NCI-H187 (cell line): ENCODE measurements at regions not wholly inside any gene's neighbourhood (a gene's known extent, or its start where the extent isn't known, plus 50 kb on each side); places are given as distances from the start of the nearest gene placed in this dataset.

Source experiments
- DNase-seq, 2 experiments: peaks; one replicate each; lab custom pipeline; 2025; lab: John Stamatoyannopoulos, UW

- no peak for DNase-seq
Observed at GRCh38 chr4:181949704-181950312, 293.4 kb upstream of the TENM3 start.

DNA sequence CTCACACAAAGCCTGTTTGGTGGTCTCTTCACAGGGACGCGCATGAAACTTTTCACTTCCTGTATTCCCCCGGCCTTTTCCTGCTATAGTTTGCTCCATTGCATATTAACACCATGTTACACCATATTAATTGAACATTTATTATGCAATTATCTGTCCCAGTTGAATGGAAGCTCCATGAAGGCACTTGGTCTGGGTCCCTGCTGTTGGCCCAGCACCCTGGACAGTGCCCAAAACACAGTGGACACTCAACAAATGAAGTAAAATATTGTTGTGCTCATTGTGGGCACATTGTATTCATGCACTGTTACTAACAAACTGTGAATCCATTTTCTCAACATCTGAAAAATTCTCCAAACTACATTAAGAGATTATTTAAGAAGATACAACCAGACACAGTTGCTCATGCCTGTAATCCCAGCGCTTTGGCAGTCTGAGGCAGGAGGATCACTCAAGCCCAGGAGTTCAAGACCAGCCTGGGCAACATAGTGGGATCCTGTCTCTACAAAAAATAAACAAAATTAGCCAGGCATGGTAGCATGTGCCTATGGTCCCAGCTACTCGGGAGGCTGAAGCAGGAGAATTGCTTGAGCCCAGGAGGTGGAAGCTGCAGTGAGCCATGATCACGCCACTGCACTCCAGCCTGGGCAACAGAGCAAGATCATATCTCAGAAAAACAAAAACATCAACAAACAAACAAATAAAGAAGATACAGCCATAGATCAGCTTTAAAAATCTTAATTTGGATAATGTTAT, 292.7 kb upstream of the TENM3 start:
- no peak for DNase-seq

DNA sequence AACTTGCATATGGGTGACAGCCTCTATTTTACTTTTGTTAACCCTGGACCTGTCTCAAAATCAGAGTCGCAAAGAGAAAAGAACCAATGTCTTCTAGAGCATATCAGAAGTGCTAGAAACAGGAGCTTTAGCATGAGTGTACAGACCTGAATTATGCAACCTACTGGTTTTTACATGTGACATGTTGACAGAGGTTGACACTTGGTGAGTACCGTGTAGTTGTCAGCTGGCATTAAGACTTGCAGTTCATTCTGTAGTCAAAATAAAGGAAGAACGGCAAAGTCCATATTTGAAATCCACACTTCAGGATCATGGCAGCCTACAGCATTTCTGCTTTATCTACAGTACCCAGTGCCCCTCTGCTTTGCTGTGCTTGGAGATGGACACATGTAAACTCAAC, 291.9 kb upstream of the TENM3 start:
- DNase-seq = no peak

- no peak for DNase-seq
Observed at GRCh38 chr4:181952478-181952877, 290.7 kb upstream of the TENM3 start.

DNA sequence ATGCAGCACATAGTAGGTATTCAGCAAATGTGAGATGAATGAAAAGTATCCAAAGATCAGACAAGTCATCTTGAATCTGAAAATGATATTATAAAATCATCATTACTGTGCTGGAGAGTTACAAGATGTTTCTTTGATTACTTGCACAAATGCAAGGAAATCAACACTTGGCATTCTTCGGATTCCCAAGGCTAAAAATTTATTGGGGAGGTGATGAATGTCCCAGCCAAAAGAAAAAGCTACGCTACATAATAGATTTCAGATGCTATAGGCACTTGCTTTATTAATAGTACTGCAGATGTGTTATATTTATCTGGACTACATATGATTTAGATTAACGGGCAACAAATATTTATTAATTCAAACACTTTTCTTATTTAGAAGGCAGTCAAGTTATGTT, 286.7 kb upstream of the TENM3 start:
- no peak for DNase-seq

- DNase-seq = no peak
Observed at GRCh38 chr4:181957088-181957487, 286.1 kb upstream of the TENM3 start.

DNA sequence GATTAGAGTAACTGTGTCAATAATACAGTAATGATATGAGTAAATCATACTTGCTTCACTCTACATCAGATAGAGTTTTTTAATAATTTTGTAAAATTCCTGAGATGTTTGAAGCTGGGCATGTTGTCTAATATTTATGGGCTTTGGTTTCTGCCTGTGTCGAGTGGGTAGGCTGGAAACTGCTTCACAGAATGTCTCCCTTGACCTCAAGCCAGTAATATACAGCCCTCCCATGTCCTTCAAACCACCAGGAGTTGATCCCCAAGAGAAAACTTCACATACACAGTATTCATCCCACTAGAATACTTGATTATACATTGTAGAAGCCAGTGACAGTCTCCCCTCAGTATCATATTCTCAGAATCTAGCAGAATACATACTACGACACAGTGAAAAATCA, 284.8 kb upstream of the TENM3 start:
- no peak for DNase-seq

- no peak for DNase-seq
Observed at GRCh38 chr4:181959121-181959520, 284.1 kb upstream of the TENM3 start.

- no peak for DNase-seq
Observed at GRCh38 chr4:181960384-181960783, 282.8 kb upstream of the TENM3 start.

DNA sequence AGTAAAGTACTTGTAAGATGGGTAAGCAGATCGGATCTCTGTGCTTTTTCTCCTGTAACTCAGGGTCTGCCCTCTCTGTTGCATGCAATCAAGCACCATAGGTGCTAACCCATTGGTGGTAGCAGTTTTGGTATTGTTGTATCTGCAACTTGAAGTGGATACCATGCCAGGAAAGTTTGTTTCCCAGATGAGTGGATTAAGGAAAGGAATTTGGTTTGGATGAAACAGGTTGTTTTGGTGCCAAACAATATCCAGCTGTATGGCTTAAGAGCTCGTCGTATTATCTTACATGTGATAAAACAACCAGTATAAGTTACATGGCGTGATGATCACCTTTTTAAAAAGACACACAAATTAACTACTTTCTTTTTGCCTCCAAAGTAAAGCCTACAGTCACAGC, 280.9 kb upstream of the TENM3 start:
- no peak for DNase-seq

DNA sequence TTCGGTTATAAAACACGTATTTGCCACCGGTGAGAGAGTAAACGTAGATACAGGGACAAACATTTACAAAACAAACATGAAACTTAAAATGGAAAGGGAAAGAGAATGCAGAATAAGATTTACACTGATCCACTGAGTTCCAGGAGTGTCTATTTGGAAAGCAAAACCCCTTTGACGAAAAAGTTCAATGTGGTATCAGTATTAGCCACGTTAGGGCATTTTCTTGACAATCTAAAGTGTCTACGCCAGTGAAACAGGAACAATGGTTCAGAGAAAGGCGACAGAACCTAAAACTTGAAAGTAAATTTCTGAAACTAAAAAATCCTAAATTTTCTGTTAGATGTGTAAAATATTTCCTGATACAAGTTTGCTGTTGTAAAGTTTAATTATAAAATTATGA, 278.5 kb upstream of the TENM3 start:
- no peak for DNase-seq

GRCh38 chr4:181966104-181966551, 277.1 kb upstream of the TENM3 start:
- DNase-seq = no peak

DNA sequence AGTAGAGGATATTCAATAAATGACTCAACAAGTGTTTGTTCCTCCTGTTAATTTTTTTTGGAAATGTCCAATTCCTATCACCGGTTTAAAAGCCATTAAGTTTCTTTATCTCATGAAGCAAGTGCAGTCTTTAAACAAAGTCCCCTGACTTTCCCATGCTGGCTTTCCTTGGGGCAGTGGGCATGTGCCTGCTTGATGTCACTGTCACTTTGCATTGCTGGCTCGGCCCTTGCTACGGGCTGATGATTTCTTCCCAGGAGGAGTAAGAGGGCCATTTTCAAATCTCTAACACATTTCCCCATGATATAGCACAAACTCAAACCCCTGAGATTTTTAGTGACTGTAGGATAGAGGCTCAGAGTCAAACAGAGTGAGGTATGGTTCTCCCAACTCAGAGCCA, 275.8 kb upstream of the TENM3 start:
- DNase-seq = no peak

DNA sequence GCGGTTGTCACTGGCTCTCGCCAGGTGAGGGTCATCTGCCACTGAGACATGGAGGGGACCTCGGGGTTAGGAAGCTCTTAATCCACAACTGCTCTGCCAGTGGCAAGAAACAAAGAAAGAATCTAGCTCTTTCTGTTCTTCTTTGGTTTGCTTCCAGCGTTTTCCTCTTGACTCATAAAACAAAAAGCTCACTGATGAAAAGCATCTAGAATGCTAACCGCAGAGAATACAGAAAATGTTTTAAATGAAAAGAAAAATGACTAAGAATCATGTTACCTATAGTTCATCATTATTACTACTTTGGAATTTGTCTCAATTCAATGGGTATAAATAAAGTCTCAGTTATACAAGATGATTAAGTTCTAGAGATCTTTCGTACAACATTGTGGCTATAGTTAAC, 274.8 kb upstream of the TENM3 start:
- no peak for DNase-seq

DNA sequence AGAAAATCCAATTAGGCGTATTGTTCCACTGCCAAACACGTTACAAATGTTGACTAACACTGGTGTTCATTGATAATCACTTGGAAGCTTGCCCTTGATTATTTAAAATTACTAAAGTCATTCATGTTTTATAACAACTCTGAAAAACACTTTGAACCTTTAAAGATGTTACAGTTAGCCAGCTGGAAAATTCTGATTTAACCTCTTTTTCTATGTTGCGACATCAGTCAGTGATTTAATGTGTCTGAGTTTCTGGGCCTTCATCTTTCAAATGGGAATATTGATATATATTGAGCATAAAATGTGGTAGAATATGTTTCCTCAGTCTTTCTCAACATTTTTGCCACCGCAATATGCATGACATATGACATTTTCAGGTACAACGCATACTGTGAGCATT, 274.1 kb upstream of the TENM3 start:
- no peak for DNase-seq

DNA sequence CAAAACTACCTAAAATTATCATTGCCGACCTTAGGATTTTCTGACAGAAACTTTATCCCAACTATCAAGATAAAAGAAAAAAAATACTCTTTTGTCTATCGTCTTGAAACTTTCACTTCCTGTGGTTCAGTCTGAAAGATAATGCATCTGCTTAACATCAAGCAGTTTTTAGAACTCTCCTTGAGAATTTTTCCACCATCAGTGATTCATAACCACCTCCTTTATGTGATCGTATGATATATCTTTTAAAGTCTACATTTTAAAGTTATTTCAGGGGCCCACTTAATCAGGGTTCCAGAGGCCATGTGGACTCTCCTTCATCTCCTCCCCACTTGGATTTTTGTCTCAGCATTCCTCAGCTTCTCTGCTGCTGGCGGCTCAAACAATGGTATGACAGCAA, 272.8 kb upstream of the TENM3 start:
- DNase-seq = no peak

- DNase-seq = no peak
Observed at GRCh38 chr4:181971411-181971810, 271.8 kb upstream of the TENM3 start.

GRCh38 chr4:181971973-181972372, 271.2 kb upstream of the TENM3 start:
- DNase-seq = no peak

GRCh38 chr4:181976764-181977163, 266.4 kb upstream of the TENM3 start:
- no peak for DNase-seq

DNA sequence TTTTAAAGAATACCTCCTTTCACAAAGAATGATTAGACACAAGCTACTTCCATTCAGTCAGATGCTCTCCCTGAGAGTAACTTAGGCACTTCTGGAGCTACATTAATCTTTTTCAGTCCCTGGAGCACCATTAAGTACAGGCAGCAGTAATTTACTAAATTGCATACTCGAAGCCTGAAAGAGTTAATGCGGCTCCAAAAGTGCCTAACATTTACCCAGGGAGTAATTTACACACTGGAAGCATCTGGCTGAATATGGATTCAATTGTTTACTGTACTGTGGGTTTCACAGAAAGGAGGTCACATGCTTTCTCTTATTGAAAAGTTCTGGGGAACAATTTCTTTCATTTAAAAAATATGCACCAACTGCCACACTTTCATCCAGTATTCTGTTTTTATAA, 260.8 kb upstream of the TENM3 start:
- DNase-seq = peak in 1 of 2 experiments; percentile 24

GRCh38 chr4:181982856-181983255, 260.3 kb upstream of the TENM3 start:
- DNase-seq = no peak

- DNase-seq = no peak
Observed at GRCh38 chr4:181987392-181987791, 255.8 kb upstream of the TENM3 start.

DNA sequence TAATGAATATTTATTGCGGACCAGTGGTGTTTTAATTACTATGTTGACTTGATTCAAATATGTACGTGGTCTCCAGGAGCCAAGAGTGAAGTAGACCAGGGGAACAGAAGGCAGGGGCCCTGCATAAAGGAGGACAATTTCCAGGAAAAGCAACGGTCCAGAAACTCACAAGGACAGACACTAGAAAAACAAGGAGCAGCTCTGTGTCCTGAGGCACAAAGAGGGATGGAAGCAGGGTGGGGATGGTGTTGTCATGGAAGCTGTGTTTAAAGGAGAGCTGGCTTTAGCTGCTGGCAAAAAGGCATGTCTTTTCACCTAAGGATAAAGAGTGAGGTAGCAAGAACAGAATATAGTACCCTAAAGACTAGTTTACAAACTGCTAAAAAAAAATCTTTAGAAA, 254.1 kb upstream of the TENM3 start:
- no peak for DNase-seq
